ENCODE measurements at regions not wholly inside any gene's neighbourhood (a gene's known extent, or its start where the extent isn't known, plus 50 kb on each side); places are given as distances from the start of the nearest gene placed in this dataset.

- H2AFZ ChIP-seq (ENCODE audit: low read depth, low read length), result no peak overlapping the region
- DNase-seq (ENCODE audit: low read depth, low spot score) (no peak), FAIRE-seq (no peak)
- no peaks in the 10 kb centered on the region for H4K20me1 ChIP-seq (replicated peaks; ENCODE audit: control insufficient read depth, extremely low read depth, insufficient read depth, low read length)
- POLR2A ChIA-PET, result no interaction called here
- no peaks in the 10 kb centered on the region for H3K9me3 ChIP-seq (replicated peaks; ENCODE audit: control insufficient read depth, insufficient read depth, low read length)
- no peaks in the 10 kb centered on the region for H3K9me1 ChIP-seq (replicated peaks; ENCODE audit: control insufficient read depth, extremely low read depth, insufficient read depth, low read length)
- no peak for TF ChIP-seq EZH2 (IDR thresholded peaks at IDR 0.05; ENCODE audit: borderline replicate concordance, low read depth, low read length, severe bottlenecking)
- TF ChIP-seq CTCF (IDR thresholded peaks at IDR 0.05; ENCODE audit: extremely low read depth in 1 of 2, insufficient read depth in 1 of 2, low read depth in 1 of 2, low read length in 2 of 2), result no peak
- TF ChIP-seq GATA2 (IDR thresholded peaks at IDR 0.05; ENCODE audit: insufficient read depth, insufficient read length, low read depth, low read length), result no peak
- no peak for TF ChIP-seq FOS (IDR thresholded peaks at IDR 0.05; ENCODE audit: borderline replicate concordance, insufficient read depth, low read length)
- TF ChIP-seq MYC (IDR thresholded peaks at IDR 0.05; ENCODE audit: low read depth, low read length), result no peak
- no peak for TF ChIP-seq POLR2AphosphoS5 (IDR thresholded peaks at IDR 0.05; ENCODE audit: insufficient read depth, low read depth, low read length)
- TF ChIP-seq JUN (IDR thresholded peaks at IDR 0.05; ENCODE audit: borderline replicate concordance, insufficient read depth, insufficient read length, low read depth), result no peak
- H3K27ac ChIP-seq (ENCODE audit: insufficient read depth, low read depth, low read length), result no peak overlapping the region
- CTCF ChIA-PET, result interaction anchor here (1.6 kb wide), 1 partner anchor 15 kb away, joined by 3 read pairs; no protein-coding TSS in a partner anchor
- no peaks in the 10 kb centered on the region for H3K4me1 ChIP-seq (ENCODE audit: control insufficient read depth, extremely low read depth, insufficient read depth, low read length)
- no peaks in the 10 kb centered on the region for H3K27me3 ChIP-seq (ENCODE audit: control insufficient read depth in 2 of 2, insufficient read depth in 2 of 2, low read length in 2 of 2)
- intact Hi-C loops (cut with micrococcal nuclease), result no loop called here
- H3K36me3 ChIP-seq (ENCODE audit: control insufficient read depth in 2 of 2, extremely low read depth in 1 of 2, insufficient read depth in 2 of 2, low read length in 2 of 2), result no peaks in the 10 kb centered on the region
- no TSS peak for BruUV-seq (replicated peaks)
- no peak overlapping the region for H3K9ac ChIP-seq (replicated peaks; ENCODE audit: extremely low read depth, insufficient read depth, low read length)
- dilution Hi-C loops (cut with MboI; ENCODE audit: extremely low pct_ligation_motif_present, low sequenced_read_pairs), result no loop called here
- no peak overlapping the region for H3K4me2 ChIP-seq (ENCODE audit: insufficient read depth, low read length)
- no peak overlapping the region for H3K4me3 ChIP-seq (replicated peaks in 1 of 3; ENCODE audit: insufficient read depth in 1 of 3, low read depth in 1 of 3, low read length in 3 of 3)
- no peaks in the 10 kb centered on the region for H3K79me2 ChIP-seq (ENCODE audit: control insufficient read depth, insufficient read depth, low read length)
These were observed 2480.8 kb downstream of the PCDH9 start for GRCh38 chr13:64749301-64749700.

All from endothelial cell of umbilical vein (primary cell).